ENCODE measurements at regions not wholly inside any gene's neighbourhood (a gene's known extent, or its start where the extent isn't known, plus 50 kb on each side); places are given as distances from the start of the nearest gene placed in this dataset.

GRCh38 chr12:88802096-88802706 is 221.9 kb upstream of the KITLG start:
- Histone ChIP-seq H3K27ac (no peak overlapping the region), H3K9me3 (peaks cover 0 to 8% (median 0%) of the 10 kb centered on the region in 12 donors), H3K4me3 (no peak overlapping the region), H3K27me3 (no peaks in the 10 kb centered on the region), H3K36me3 (no peaks in the 10 kb centered on the region), H3K4me1 (no peaks in the 10 kb centered on the region)
- TF ChIP-seq POLR2A (IDR thresholded peaks at IDR 0.05) (no peak), CTCF (IDR thresholded peaks at IDR 0.05) (no peak)
- DNase-seq (no peak), ATAC-seq (no peak)
- intact Hi-C loops (cut with DNase I) = no loop called here
- 56 to 65% (median 64%) methylated on average over 3 of the region's 3 CpGs for WGBS, 4 donors

GRCh38 chr12:88801227-88802095 is 221.2 kb upstream of the KITLG start:
- 49 to 56% (median 52%) methylated on average over 1 of the region's 1 CpG for WGBS, 4 donors
- no peak for ATAC-seq
- Histone ChIP-seq H3K27ac (no peak overlapping the region), H3K36me3 (no peaks in the 10 kb centered on the region), H3K4me3 (no peak overlapping the region), H3K4me1 (no peaks in the 10 kb centered on the region), H3K27me3 (no peaks in the 10 kb centered on the region), H3K9me3 (peaks cover 0 to 8% (median 0%) of the 10 kb centered on the region in 12 donors)
- TF ChIP-seq CTCF (IDR thresholded peaks at IDR 0.05) (no peak), POLR2A (IDR thresholded peaks at IDR 0.05) (no peak)
- intact Hi-C loops (cut with DNase I) = no loop called here
- DNase-seq = no peak

- no peak for ATAC-seq
- TF ChIP-seq POLR2A (IDR thresholded peaks at IDR 0.05) (no peak), CTCF (IDR thresholded peaks at IDR 0.05) (no peak)
Observed at GRCh38 chr12:88793096-88793495, 212.8 kb upstream of the KITLG start.

GRCh38 chr12:88790231-88790630 is 210.0 kb upstream of the KITLG start:
- 49 to 69% (median 56%) methylated on average over 1 of the region's 1 CpG for WGBS, 4 donors
- Histone ChIP-seq H3K27me3 (no peaks in the 10 kb centered on the region), H3K9me3 (peaks cover 0 to 24% (median 12%) of the 10 kb centered on the region in 12 donors), H3K4me1 (no peaks in the 10 kb centered on the region), H3K27ac (no peak overlapping the region), H3K36me3 (no peaks in the 10 kb centered on the region), H3K4me3 (no peak overlapping the region)
- ATAC-seq = no peak
- no peak for DNase-seq
- TF ChIP-seq CTCF (IDR thresholded peaks at IDR 0.05) = no peak
- TF ChIP-seq POLR2A (IDR thresholded peaks at IDR 0.05) = no peak
- intact Hi-C loops (cut with DNase I) = no loop called here

More at GRCh38 chr12:88793096-88793495, 212.8 kb upstream of the KITLG start:
- H3K27me3 ChIP-seq = no peaks in the 10 kb centered on the region
- no peak overlapping the region for H3K27ac ChIP-seq
- no peaks in the 10 kb centered on the region for H3K4me1 ChIP-seq
- intact Hi-C loops (cut with DNase I) = no loop called here
- no peak overlapping the region for H3K4me3 ChIP-seq
- no peaks in the 10 kb centered on the region for H3K36me3 ChIP-seq
- H3K9me3 ChIP-seq = peaks cover 0 to 30% (median 12%) of the 10 kb centered on the region in 12 donors
- DNase-seq = no peak

Measured in heart left ventricle (tissue), 16 donors.